Neural progenitor cell (in vitro differentiated cells): ENCODE measurements at regions not wholly inside any gene's neighbourhood (a gene's known extent, or its start where the extent isn't known, plus 50 kb on each side); places are given as distances from the start of the nearest gene placed in this dataset.

Source experiments
- DNase-seq: peaks from one replicate; pipeline ENCODE4 v3.0.0-alpha.2; 2016; ENCODE audit warnings: low spot score
- H2AFZ ChIP-seq: fragments of 200-600 bp; sonication (generic); replicated peaks from 2 replicates; pipeline ENCODE4 v1.6.1; 2016; ENCODE audit warnings: antibody characterized with exemption
- H3F3A ChIP-seq: fragments of 200-600 bp; sonication (generic); 2 replicates; pipeline ENCODE4 v1.6.1; 2016; ENCODE audit warnings: antibody characterized with exemption, low read depth
- H3K27ac ChIP-seq: fragments of 200-600 bp; sonication (generic); 2 replicates; pipeline ENCODE4 v1.5.1; 2016; ENCODE audit warnings: mild to moderate bottlenecking
- H3K27me3 ChIP-seq: fragments of 200-600 bp; sonication (generic); 2 replicates; pipeline ENCODE4 v1.6.1; 2016; ENCODE audit warnings: mild to moderate bottlenecking, moderate library complexity
- H3K36me3 ChIP-seq: fragments of 200-600 bp; sonication (generic); 2 replicates; pipeline ENCODE4 v1.5.1; 2016
- H3K4me1 ChIP-seq: fragments of 200-600 bp; sonication (generic); 2 replicates; pipeline ENCODE4 v1.6.1; 2016; ENCODE audit warnings: mixed run types
- H3K4me2 ChIP-seq: fragments of 200-600 bp; sonication (generic); 2 replicates; pipeline ENCODE4 v1.6.1; 2016
- H3K4me3 ChIP-seq: fragments of 200-600 bp; sonication (generic); 2 replicates; pipeline ENCODE4 v1.5.1; 2016
- H3K79me2 ChIP-seq: fragments of 200-600 bp; sonication (generic); 2 replicates; pipeline ENCODE4 v1.6.1; 2016; ENCODE audit warnings: low read depth
- H3K9ac ChIP-seq: fragments of 200-600 bp; sonication (generic); 2 replicates; pipeline ENCODE4 v1.6.1; 2016
- H3K9me3 ChIP-seq: fragments of 200-600 bp; sonication (generic); 2 replicates; pipeline ENCODE4 v1.5.1; 2016; ENCODE audit warnings: low read depth
- H4K20me1 ChIP-seq: fragments of 200-600 bp; sonication (generic); 2 replicates; pipeline ENCODE4 v1.6.1; 2016; ENCODE audit warnings: low read depth
- H3K27ac Mint-ChIP-seq: 3 replicates; pipeline ENCODE4 v1.8.0; 2021; ENCODE audit warnings: mixed read lengths
- H3K27me3 Mint-ChIP-seq: 2 replicates; pipeline ENCODE4 v1.8.0; 2022; ENCODE audit warnings: low read depth, mild to moderate bottlenecking, inconsistent platforms, moderate library complexity, mixed read lengths; ENCODE audit not compliant: insufficient read depth
- H3K36me3 Mint-ChIP-seq: 3 replicates; pipeline ENCODE4 v1.8.0; 2021; ENCODE audit warnings: mixed read lengths
- H3K4me1 Mint-ChIP-seq: 3 replicates; pipeline ENCODE4 v1.8.0; 2021; ENCODE audit warnings: mixed read lengths
- H3K4me3 Mint-ChIP-seq: 3 replicates; pipeline ENCODE4 v1.8.0; 2021; ENCODE audit warnings: mild to moderate bottlenecking, moderate library complexity, mixed read lengths
- H3K9me3 Mint-ChIP-seq: 3 replicates; pipeline ENCODE4 v1.8.0; 2020; ENCODE audit warnings: mixed read lengths
- EZH2 ChIP-seq: fragments of 200-600 bp; sonication (generic); IDR thresholded peaks from 2 replicates; pipeline ENCODE4 v1.6.1; 2017; ENCODE audit warnings: antibody characterized with exemption, mild to moderate bottlenecking, moderate library complexity
- EZH2phosphoT487 ChIP-seq: fragments of 200-600 bp; sonication (generic); IDR thresholded peaks from 2 replicates; pipeline ENCODE4 v1.6.1; 2017; ENCODE audit warnings: antibody characterized with exemption
- TF ChIP-seq, protein P1 (sequence below): fragments of 200-600 bp; sonication (generic); IDR thresholded peaks from 2 replicates; pipeline ENCODE4 v1.5.1; 2017; ENCODE audit warnings: antibody characterized with exemption, mild to moderate bottlenecking

GRCh38 chr3:107436029-107436428, 58.8 kb downstream of the CCDC54 start:
- no peak overlapping the region for H3K9ac ChIP-seq
- H3K4me1 ChIP-seq = peaks cover 7% of the 10 kb centered on the region
- H3K27me3 Mint-ChIP-seq = peaks cover 15% of the 10 kb centered on the region
- no peaks in the 10 kb centered on the region for H3K9me3 Mint-ChIP-seq
- H3K4me3 ChIP-seq = no peak overlapping the region
- no peak overlapping the region for H3K4me2 ChIP-seq
- no peak overlapping the region for H3K27ac ChIP-seq
- no peaks in the 10 kb centered on the region for H3K36me3 Mint-ChIP-seq
- H3K4me1 Mint-ChIP-seq = peaks cover 14% of the 10 kb centered on the region
- no peak overlapping the region for H3K27ac Mint-ChIP-seq
- TF ChIP-seq EZH2phosphoT487 = no peak
- TF ChIP-seq, protein P1, sequence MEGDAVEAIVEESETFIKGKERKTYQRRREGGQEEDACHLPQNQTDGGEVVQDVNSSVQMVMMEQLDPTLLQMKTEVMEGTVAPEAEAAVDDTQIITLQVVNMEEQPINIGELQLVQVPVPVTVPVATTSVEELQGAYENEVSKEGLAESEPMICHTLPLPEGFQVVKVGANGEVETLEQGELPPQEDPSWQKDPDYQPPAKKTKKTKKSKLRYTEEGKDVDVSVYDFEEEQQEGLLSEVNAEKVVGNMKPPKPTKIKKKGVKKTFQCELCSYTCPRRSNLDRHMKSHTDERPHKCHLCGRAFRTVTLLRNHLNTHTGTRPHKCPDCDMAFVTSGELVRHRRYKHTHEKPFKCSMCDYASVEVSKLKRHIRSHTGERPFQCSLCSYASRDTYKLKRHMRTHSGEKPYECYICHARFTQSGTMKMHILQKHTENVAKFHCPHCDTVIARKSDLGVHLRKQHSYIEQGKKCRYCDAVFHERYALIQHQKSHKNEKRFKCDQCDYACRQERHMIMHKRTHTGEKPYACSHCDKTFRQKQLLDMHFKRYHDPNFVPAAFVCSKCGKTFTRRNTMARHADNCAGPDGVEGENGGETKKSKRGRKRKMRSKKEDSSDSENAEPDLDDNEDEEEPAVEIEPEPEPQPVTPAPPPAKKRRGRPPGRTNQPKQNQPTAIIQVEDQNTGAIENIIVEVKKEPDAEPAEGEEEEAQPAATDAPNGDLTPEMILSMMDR = no peak
- no peak for TF ChIP-seq EZH2
- no peaks in the 10 kb centered on the region for H3K9me3 ChIP-seq
- peaks cover 37% of the 10 kb centered on the region for H3K27me3 ChIP-seq
- H3K79me2 ChIP-seq = no peaks in the 10 kb centered on the region
- no peak for DNase-seq
- no peaks in the 10 kb centered on the region for H3K36me3 ChIP-seq
- no peak overlapping the region for H2AFZ ChIP-seq
- H3F3A ChIP-seq = peaks cover 2% of the 10 kb centered on the region
- no peak overlapping the region for H3K4me3 Mint-ChIP-seq
- H4K20me1 ChIP-seq = no peaks in the 10 kb centered on the region

- Histone ChIP-seq H3K9me3 (no peaks in the 10 kb centered on the region), H3K4me2 (no peak overlapping the region), H3K27ac (no peak overlapping the region), H3K9ac (no peak overlapping the region), H3K36me3 (no peaks in the 10 kb centered on the region), H3K4me1 (peaks cover 7% of the 10 kb centered on the region), H2AFZ (no peak overlapping the region), H3K27me3 (peaks cover 12% of the 10 kb centered on the region), H3F3A (no peaks in the 10 kb centered on the region), H3K79me2 (no peaks in the 10 kb centered on the region), H4K20me1 (no peaks in the 10 kb centered on the region), H3K4me3 (no peak overlapping the region)
- no peak for TF ChIP-seq EZH2
- DNase-seq = no peak
- H3K27ac Mint-ChIP-seq = no peak overlapping the region
- H3K27me3 Mint-ChIP-seq = peaks cover 2% of the 10 kb centered on the region
- H3K36me3 Mint-ChIP-seq = no peaks in the 10 kb centered on the region
- H3K4me1 Mint-ChIP-seq = peaks cover 3% of the 10 kb centered on the region
- H3K4me3 Mint-ChIP-seq = no peak overlapping the region
- no peaks in the 10 kb centered on the region for H3K9me3 Mint-ChIP-seq
Observed at GRCh38 chr3:107438671-107439070, 61.4 kb downstream of the CCDC54 start.

DNA sequence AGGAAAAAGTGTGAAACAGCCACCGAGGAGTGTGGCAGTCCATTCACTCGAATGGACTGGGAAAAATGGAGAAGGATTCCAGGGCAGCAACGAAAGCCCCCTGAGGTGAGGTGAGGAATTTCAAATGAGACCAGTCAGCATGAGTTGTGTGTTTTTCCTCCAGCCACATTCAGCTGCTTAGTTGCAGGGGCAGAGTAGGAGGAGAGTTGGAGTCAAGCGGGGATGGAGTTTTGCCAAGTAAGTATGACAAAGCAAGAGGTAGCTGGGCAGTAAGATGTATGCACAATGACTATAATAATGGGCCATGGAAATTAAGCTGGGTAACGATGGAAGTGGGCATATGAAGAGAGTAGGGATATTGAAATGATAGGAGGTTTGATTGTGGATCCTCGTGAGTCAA, 64.4 kb downstream of the CCDC54 start:
- H3K4me1 Mint-ChIP-seq = no peaks in the 10 kb centered on the region
- H3K4me1 ChIP-seq = peaks cover 7% of the 10 kb centered on the region
- H3K27ac ChIP-seq = no peak overlapping the region
- H3K4me2 ChIP-seq = no peak overlapping the region
- H3K9me3 Mint-ChIP-seq = no peaks in the 10 kb centered on the region
- DNase-seq = no peak
- TF ChIP-seq, protein P1 = no peak
- TF ChIP-seq EZH2phosphoT487 = no peak
- TF ChIP-seq EZH2 = no peak
- no peak overlapping the region for H3K27ac Mint-ChIP-seq
- no peaks in the 10 kb centered on the region for H3K27me3 ChIP-seq
- H2AFZ ChIP-seq = no peak overlapping the region
- H3K79me2 ChIP-seq = no peaks in the 10 kb centered on the region
- H3K36me3 Mint-ChIP-seq = no peaks in the 10 kb centered on the region
- H3F3A ChIP-seq = no peaks in the 10 kb centered on the region
- H3K27me3 Mint-ChIP-seq = no peaks in the 10 kb centered on the region
- no peak overlapping the region for H3K9ac ChIP-seq
- no peaks in the 10 kb centered on the region for H3K9me3 ChIP-seq
- H4K20me1 ChIP-seq = no peaks in the 10 kb centered on the region
- no peaks in the 10 kb centered on the region for H3K36me3 ChIP-seq
- no peak overlapping the region for H3K4me3 ChIP-seq
- H3K4me3 Mint-ChIP-seq = no peak overlapping the region

- H3K9me3 Mint-ChIP-seq = no peaks in the 10 kb centered on the region
- Histone ChIP-seq H3F3A (no peaks in the 10 kb centered on the region), H3K4me3 (no peak overlapping the region), H3K9me3 (no peaks in the 10 kb centered on the region), H3K27ac (no peak overlapping the region), H2AFZ (no peak overlapping the region), H3K79me2 (no peaks in the 10 kb centered on the region), H3K36me3 (no peaks in the 10 kb centered on the region), H3K9ac (no peak overlapping the region), H4K20me1 (no peaks in the 10 kb centered on the region), H3K4me2 (no peak overlapping the region), H3K27me3 (no peaks in the 10 kb centered on the region), H3K4me1 (peaks cover 7% of the 10 kb centered on the region)
- TF ChIP-seq EZH2phosphoT487 = no peak
- TF ChIP-seq, protein P1 = no peak
- no peak for TF ChIP-seq EZH2
- no peaks in the 10 kb centered on the region for H3K4me1 Mint-ChIP-seq
- H3K27ac Mint-ChIP-seq = no peak overlapping the region
- H3K36me3 Mint-ChIP-seq = no peaks in the 10 kb centered on the region
- no peak overlapping the region for H3K4me3 Mint-ChIP-seq
- H3K27me3 Mint-ChIP-seq = no peaks in the 10 kb centered on the region
- DNase-seq = no peak
Observed at GRCh38 chr3:107443461-107443860, 66.2 kb downstream of the CCDC54 start.
